Duodenal mucosa (tissue), 2 donors: ENCODE measurements at regions not wholly inside any gene's neighbourhood (a gene's known extent, or its start where the extent isn't known, plus 50 kb on each side); places are given as distances from the start of the nearest gene placed in this dataset.

Experiments used
- H3K27ac ChIP-seq: one replicate; pipeline ENCODE4 v1.7.0; 2013; ENCODE audit warnings: low read depth, low read length
- H3K27me3 ChIP-seq, 2 donors: one replicate each; pipeline ENCODE4 v1.7.0; 2013; ENCODE audit warnings: low read length in 2 of 2, control low read depth in 1 of 2; ENCODE audit not compliant: insufficient read depth in 2 of 2, control insufficient read depth in 1 of 2
- H3K36me3 ChIP-seq, 2 donors: one replicate each; pipeline ENCODE4 v1.7.0; 2013; ENCODE audit warnings: low read length in 2 of 2, control low read depth in 1 of 2; ENCODE audit not compliant: insufficient read depth in 2 of 2, control insufficient read depth in 1 of 2
- H3K4me1 ChIP-seq, 2 donors: one replicate each; pipeline ENCODE4 v1.7.0; 2013; ENCODE audit warnings: low read length in 2 of 2, control low read depth in 1 of 2; ENCODE audit not compliant: insufficient read depth in 2 of 2, control insufficient read depth in 1 of 2
- H3K4me3 ChIP-seq, 2 donors: one replicate each; pipeline ENCODE4 v1.7.0; 2013; ENCODE audit warnings: low read length in 2 of 2, low read depth in 1 of 2
- H3K9ac ChIP-seq, 2 donors: one replicate each; pipeline ENCODE4 v1.7.0; 2013; ENCODE audit warnings: low read length in 2 of 2, low read depth in 1 of 2
- H3K9me3 ChIP-seq, 2 donors: one replicate each; pipeline ENCODE4 v1.7.0; 2013; ENCODE audit warnings: low read length in 2 of 2, control low read depth in 1 of 2; ENCODE audit not compliant: control insufficient read depth in 1 of 2

DNA sequence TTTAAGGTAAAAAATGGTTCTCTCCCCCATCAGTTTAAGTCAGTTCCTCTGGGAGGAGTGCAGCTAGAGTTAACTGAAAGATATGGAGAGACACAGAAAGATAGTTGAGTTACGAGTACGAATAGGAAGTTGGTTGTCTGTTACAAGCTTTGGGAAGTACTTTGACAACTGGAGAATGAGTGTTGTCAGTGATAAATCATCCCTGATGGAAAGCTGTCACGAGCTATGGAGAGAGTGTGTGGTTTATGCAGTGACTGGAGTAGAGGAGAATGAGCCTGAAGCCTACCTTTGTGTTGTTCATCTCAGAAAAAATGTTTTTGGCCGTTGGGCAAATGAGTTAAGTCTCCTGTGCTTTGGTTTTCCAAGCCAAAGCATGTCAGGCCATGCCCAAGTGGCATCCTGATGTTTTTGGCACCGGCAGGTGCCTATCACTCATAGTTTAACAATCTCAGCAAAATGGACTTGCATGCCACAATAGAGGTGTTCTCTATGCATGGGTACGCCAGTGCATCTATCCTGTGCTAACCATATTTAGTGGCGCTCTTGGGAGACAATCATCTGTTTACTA lies 350.2 kb downstream of the IRS2 start:
- no peak overlapping the region for H3K9ac ChIP-seq
- H3K27me3 ChIP-seq, result no peaks in the 10 kb centered on the region
- H3K4me3 ChIP-seq, result no peak overlapping the region
- peaks cover 0 to 3% of the 10 kb centered on the region in 2 donors for H3K9me3 ChIP-seq
- H3K27ac ChIP-seq, result no peak overlapping the region
- no peaks in the 10 kb centered on the region for H3K4me1 ChIP-seq
- no peaks in the 10 kb centered on the region for H3K36me3 ChIP-seq

DNA sequence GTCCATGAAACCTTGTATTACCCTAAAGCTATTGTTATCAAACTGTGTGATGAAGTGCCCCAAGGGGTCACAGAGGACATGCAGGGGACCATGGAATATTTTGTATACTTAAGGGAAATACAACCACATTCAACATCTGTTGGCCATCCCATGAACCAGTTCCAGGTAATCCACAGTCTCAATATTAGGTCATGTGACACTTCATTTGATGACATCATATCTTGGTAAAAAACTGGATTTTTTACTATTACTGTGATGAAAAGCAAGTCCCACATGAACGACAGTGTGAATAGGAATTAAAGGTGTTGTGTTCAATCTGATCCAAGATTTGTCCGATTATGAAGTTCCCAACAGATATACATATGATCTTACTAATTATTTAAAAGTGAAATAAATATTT lies 355.2 kb downstream of the IRS2 start:
- Histone ChIP-seq H3K27ac (no peak overlapping the region), H3K9me3 (peaks cover 0 to 3% of the 10 kb centered on the region in 2 donors), H3K4me3 (no peak overlapping the region), H3K36me3 (no peaks in the 10 kb centered on the region), H3K4me1 (no peaks in the 10 kb centered on the region), H3K9ac (no peak overlapping the region), H3K27me3 (no peaks in the 10 kb centered on the region)

- no peaks in the 10 kb centered on the region for H3K4me1 ChIP-seq
- H3K27ac ChIP-seq, result no peak overlapping the region
- H3K27me3 ChIP-seq, result no peaks in the 10 kb centered on the region
- H3K4me3 ChIP-seq, result no peak overlapping the region
- peaks cover 0 to 3% of the 10 kb centered on the region in 2 donors for H3K9me3 ChIP-seq
- H3K9ac ChIP-seq, result no peak overlapping the region
- H3K36me3 ChIP-seq, result no peaks in the 10 kb centered on the region
Observed at GRCh38 chr13:109428146-109428545, 358.2 kb downstream of the IRS2 start.

- no peak overlapping the region for H3K4me3 ChIP-seq
- H3K27me3 ChIP-seq, result no peaks in the 10 kb centered on the region
- no peaks in the 10 kb centered on the region for H3K36me3 ChIP-seq
- H3K9ac ChIP-seq, result no peak overlapping the region
- H3K27ac ChIP-seq, result no peak overlapping the region
- H3K9me3 ChIP-seq, result peaks cover 0 to 2% of the 10 kb centered on the region in 2 donors
- H3K4me1 ChIP-seq, result no peaks in the 10 kb centered on the region
Observed at GRCh38 chr13:109427695-109428094, 358.7 kb downstream of the IRS2 start.

- H3K27ac ChIP-seq, result no peak overlapping the region
- H3K4me3 ChIP-seq, result no peak overlapping the region
- H3K9me3 ChIP-seq, result no peaks in the 10 kb centered on the region
- H3K9ac ChIP-seq, result no peak overlapping the region
- no peaks in the 10 kb centered on the region for H3K27me3 ChIP-seq
- no peaks in the 10 kb centered on the region for H3K36me3 ChIP-seq
- H3K4me1 ChIP-seq, result no peaks in the 10 kb centered on the region
Observed at GRCh38 chr13:109427148-109427547, 359.2 kb downstream of the IRS2 start.

- Histone ChIP-seq H3K4me1 (no peaks in the 10 kb centered on the region), H3K4me3 (no peak overlapping the region), H3K27me3 (no peaks in the 10 kb centered on the region)
Observed at GRCh38 chr13:109426690-109426990, 359.7 kb downstream of the IRS2 start.

DNA sequence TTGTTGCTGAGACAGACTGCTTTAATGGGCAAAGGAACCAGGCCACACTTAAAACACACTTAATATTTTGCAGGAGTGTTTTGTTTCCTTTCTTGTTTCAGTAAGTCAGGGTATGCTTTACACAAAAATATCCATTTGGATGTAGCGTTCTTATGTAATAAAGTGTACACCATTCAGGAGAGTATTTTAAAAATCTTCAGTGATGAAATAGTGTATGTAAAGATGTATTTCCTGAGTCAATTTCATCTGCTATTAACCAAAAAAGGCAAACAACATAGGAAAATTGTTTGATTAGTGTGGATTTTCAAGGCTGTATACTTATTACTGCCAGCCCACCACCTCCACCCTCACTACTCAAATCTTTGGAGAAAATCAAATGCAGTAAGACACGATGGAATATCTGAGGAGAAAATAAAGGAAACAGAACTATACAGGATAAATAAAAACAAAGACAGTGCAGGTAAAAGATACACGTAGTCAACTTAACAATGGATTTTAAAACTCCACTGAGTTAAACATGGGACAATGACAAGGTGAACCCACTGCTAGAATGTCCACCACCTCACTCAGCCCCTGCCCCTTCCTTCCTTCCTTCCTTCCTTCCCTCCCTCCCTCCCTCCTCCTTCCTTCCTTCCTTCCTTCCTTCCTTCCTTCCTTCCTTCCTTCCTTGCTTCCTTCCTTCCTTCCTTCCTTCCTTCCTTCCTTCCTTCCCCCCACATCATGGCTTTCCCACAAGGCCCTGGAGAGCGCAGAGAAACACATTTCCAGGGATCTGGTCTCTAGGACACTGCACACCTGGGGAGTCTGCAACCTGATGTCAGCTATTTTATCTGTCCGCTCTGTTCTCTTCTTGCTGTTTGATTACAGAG lies 360.3 kb downstream of the IRS2 start:
- H3K27me3 ChIP-seq, result no peaks in the 10 kb centered on the region
- no peak overlapping the region for H3K9ac ChIP-seq
- H3K4me1 ChIP-seq, result no peaks in the 10 kb centered on the region
- H3K36me3 ChIP-seq, result no peaks in the 10 kb centered on the region
- no peak overlapping the region for H3K27ac ChIP-seq
- H3K4me3 ChIP-seq, result no peak overlapping the region
- no peaks in the 10 kb centered on the region for H3K9me3 ChIP-seq

More at GRCh38 chr13:109426690-109426990, 359.7 kb downstream of the IRS2 start:
- no peak overlapping the region for H3K9ac ChIP-seq
- H3K9me3 ChIP-seq, result no peaks in the 10 kb centered on the region
- no peaks in the 10 kb centered on the region for H3K36me3 ChIP-seq
- no peak overlapping the region for H3K27ac ChIP-seq

- H3K27ac ChIP-seq, result no peak overlapping the region
- H3K9me3 ChIP-seq, result no peaks in the 10 kb centered on the region
- no peak overlapping the region for H3K9ac ChIP-seq
- no peaks in the 10 kb centered on the region for H3K4me1 ChIP-seq
- no peaks in the 10 kb centered on the region for H3K36me3 ChIP-seq
- H3K4me3 ChIP-seq, result no peak overlapping the region
- H3K27me3 ChIP-seq, result no peaks in the 10 kb centered on the region
Observed at GRCh38 chr13:109422161-109422560, 364.2 kb downstream of the IRS2 start.

- Histone ChIP-seq H3K27me3 (peaks cover 0 to 2% of the 10 kb centered on the region in 2 donors), H3K4me3 (no peak overlapping the region), H3K9me3 (no peaks in the 10 kb centered on the region), H3K4me1 (no peaks in the 10 kb centered on the region), H3K9ac (no peak overlapping the region), H3K36me3 (no peaks in the 10 kb centered on the region), H3K27ac (no peak overlapping the region)
Observed at GRCh38 chr13:109419896-109420295, 366.5 kb downstream of the IRS2 start.

DNA sequence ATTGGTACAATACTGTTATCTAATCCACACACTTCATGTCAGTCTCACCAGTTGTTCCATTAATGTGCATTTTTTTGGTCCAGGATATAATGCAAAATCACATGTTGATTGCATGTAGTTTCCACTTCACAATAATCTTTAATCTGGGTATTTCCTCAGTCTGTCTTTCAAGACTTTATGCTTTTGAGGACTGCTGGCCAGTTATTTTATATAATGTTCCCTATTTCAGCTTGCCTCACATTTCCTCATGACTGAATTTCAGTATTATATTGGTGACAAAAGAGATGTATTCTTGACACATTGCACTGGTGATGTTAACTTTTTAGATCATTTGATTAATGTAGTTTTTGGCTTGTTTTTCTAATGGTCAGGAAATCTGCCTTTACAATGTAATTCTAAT lies 368.3 kb downstream of the IRS2 start:
- H3K4me1 ChIP-seq, result no peaks in the 10 kb centered on the region
- H3K4me3 ChIP-seq, result no peak overlapping the region
- no peaks in the 10 kb centered on the region for H3K36me3 ChIP-seq
- no peaks in the 10 kb centered on the region for H3K9me3 ChIP-seq
- no peak overlapping the region for H3K27ac ChIP-seq
- H3K9ac ChIP-seq, result no peak overlapping the region
- H3K27me3 ChIP-seq, result peaks cover 0 to 2% of the 10 kb centered on the region in 2 donors
